ENCODE measurements at regions not wholly inside any gene's neighbourhood (a gene's known extent, or its start where the extent isn't known, plus 50 kb on each side); places are given as distances from the start of the nearest gene placed in this dataset.

- CTCF ChIA-PET (ENCODE audit: low intra/inter-chr PET ratio) = no interaction called here
- no peaks in the 10 kb centered on the region for H4K20me1 ChIP-seq (replicated peaks; ENCODE audit: control insufficient read depth, insufficient read depth, low read length)
- H3K9me1 ChIP-seq (ENCODE audit: control insufficient read depth, insufficient read depth, low read length) = no peaks in the 10 kb centered on the region
- no peak overlapping the region for H3K4me3 ChIP-seq
- H3K27me3 ChIP-seq (ENCODE audit: control insufficient read depth in 2 of 2, insufficient read depth in 2 of 2, low read length in 2 of 2) = peaks cover 0 to 5% of the 10 kb centered on the region in 2 experiments; a peak in 2 of 5 replicates
- H3K36me3 ChIP-seq (ENCODE audit: control insufficient read depth, insufficient read depth, low read length) = no peaks in the 10 kb centered on the region
- no peak for FAIRE-seq
- POLR2A ChIA-PET = no interaction called here
- H3K9ac ChIP-seq (ENCODE audit: insufficient read depth in 1 of 2, low read depth in 2 of 2, low read length in 2 of 2) = no peak overlapping the region
- no peak overlapping the region for H2AFZ ChIP-seq (ENCODE audit: low read depth, low read length)
- H3K27ac ChIP-seq (ENCODE audit: extremely low read depth, low read depth, low read length) = no peak overlapping the region
- intact Hi-C loops (cut with micrococcal nuclease) (no loop called here), in situ Hi-C loops (cut with MboI) (no loop called here)
- H3K79me2 ChIP-seq (ENCODE audit: control insufficient read depth, insufficient read depth, low read length) = no peaks in the 10 kb centered on the region
- H3K4me1 ChIP-seq (replicated peaks in 1 of 2; ENCODE audit: control insufficient read depth in 2 of 2, insufficient read depth in 2 of 2, low read length in 2 of 2) = no peaks in the 10 kb centered on the region; a peak in 1 of 5 replicates
- no peak for ATAC-seq
- WGBS (ENCODE audit: insufficient coverage, low coverage, missing lambda C conversion rate) = 0% methylated on average over 5 of the region's 5 CpGs
- DNase-seq (ENCODE audit: extremely low read depth in 1 of 4, low spot score in 3 of 4) = no peak
- H3K4me2 ChIP-seq (ENCODE audit: insufficient read depth, low read length) = no peak overlapping the region
- no TSS peak for BruUV-seq (replicated peaks)
- H3K9me3 ChIP-seq (replicated peaks; ENCODE audit: control insufficient read depth, insufficient read depth, low read depth, low read length) = no peaks in the 10 kb centered on the region
- TF ChIP-seq CREB3 (tag; conservative IDR thresholded peaks at IDR 0.05; ENCODE audit: low read depth) (no peak), BACH1 (tag; IDR thresholded peaks at IDR 0.05) (no peak), RBM14 (IDR thresholded peaks at IDR 0.05; ENCODE audit: borderline replicate concordance, insufficient read depth, low read depth, low read length) (no peak), NRF1 (conservative IDR thresholded peaks at IDR 0.05 in 1 of 2, IDR thresholded peaks at IDR 0.05 in 1 of 2) (no peak), RFX5 (IDR thresholded peaks at IDR 0.05; ENCODE audit: low read depth, low read length) (no peak), NUFIP1 (IDR thresholded peaks at IDR 0.05; ENCODE audit: partially characterized antibody) (no peak), FOXM1 (IDR thresholded peaks at IDR 0.05; ENCODE audit: low read depth) (no peak), FOXM1 (CRISPR knock-in tag; IDR thresholded peaks at IDR 0.05; ENCODE audit: low read depth) (no peak), FIP1L1 (IDR thresholded peaks at IDR 0.05; ENCODE audit: low read depth, low read length, poor library complexity, severe bottlenecking) (no peak), CBFA2T3 (IDR thresholded peaks at IDR 0.05) (no peak), TCF7 (IDR thresholded peaks at IDR 0.05; ENCODE audit: borderline replicate concordance) (no peak), NFE2 (IDR thresholded peaks at IDR 0.05; ENCODE audit: low read depth) (no peak), ZBTB1 (CRISPR knock-in tag; IDR thresholded peaks at IDR 0.05; ENCODE audit: borderline replicate concordance, low read depth) (no peak), ZBTB49 (CRISPR knock-in tag; IDR thresholded peaks at IDR 0.05; ENCODE audit: borderline replicate concordance) (no peak), SFPQ (IDR thresholded peaks at IDR 0.05; ENCODE audit: low read depth, low read length) (no peak), IRF1 (CRISPR knock-in tag; IDR thresholded peaks at IDR 0.05; ENCODE audit: borderline replicate concordance) (no peak)
Observed at GRCh38 chr9:105138306-105138801, 106.1 kb upstream of the SLC44A1 start.

Data from K562 (cell line).